OCI-LY1 (cell line): ENCODE measurements at regions not wholly inside any gene's neighbourhood (a gene's known extent, or its start where the extent isn't known, plus 50 kb on each side); places are given as distances from the start of the nearest gene placed in this dataset.

Experiments used
- H2AFZ ChIP-seq: fragments of 200-600 bp; sonication (generic), shearing (Covaris generic); 2 replicates; pipeline ENCODE4 v1.6.0; 2014; ENCODE audit warnings: antibody characterized with exemption, mild to moderate bottlenecking, low read length
- H3F3A ChIP-seq: fragments of 200-600 bp; sonication (generic), shearing (Covaris generic); 2 replicates; pipeline ENCODE4 v1.6.0; 2014; ENCODE audit warnings: mild to moderate bottlenecking, antibody characterized with exemption, low read length, moderate library complexity; ENCODE audit not compliant: insufficient read depth
- H3K27ac ChIP-seq: fragments of 200-600 bp; sonication (generic); 2 replicates; pipeline ENCODE4 v1.5.1; 2014; ENCODE audit warnings: low read length, mixed run types, mild to moderate bottlenecking, low read depth; ENCODE audit not compliant: poor library complexity, severe bottlenecking
- H3K27me3 ChIP-seq: fragments of 200-600 bp; sonication (generic); 2 replicates; pipeline ENCODE4 v1.6.0; 2014; ENCODE audit warnings: antibody characterized with exemption, mild to moderate bottlenecking, low read length, moderate library complexity; ENCODE audit not compliant: insufficient read depth
- H3K36me3 ChIP-seq: fragments of 200-600 bp; sonication (generic); 2 replicates; pipeline ENCODE4 v1.6.1; 2014; ENCODE audit warnings: mild to moderate bottlenecking, antibody characterized with exemption, low read length, moderate library complexity, mixed read lengths; ENCODE audit not compliant: insufficient read depth
- H3K4me1 ChIP-seq: fragments of 200-600 bp; sonication (generic); 2 replicates; pipeline ENCODE4 v1.5.1; 2014; ENCODE audit warnings: mild to moderate bottlenecking, low read length, moderate library complexity; ENCODE audit not compliant: insufficient read depth, severe bottlenecking
- H3K4me2 ChIP-seq: fragments of 200-600 bp; sonication (generic), shearing (Covaris generic); 2 replicates; pipeline ENCODE4 v1.6.1; 2014; ENCODE audit warnings: low read length
- H3K4me3 ChIP-seq: fragments of 200-600 bp; sonication (generic); 2 replicates; pipeline ENCODE4 v1.5.1; 2014; ENCODE audit warnings: low read length, low read depth, mild to moderate bottlenecking, mixed read lengths; ENCODE audit not compliant: poor library complexity, severe bottlenecking
- H3K79me2 ChIP-seq: fragments of 200-600 bp; shearing (Covaris generic); 2 replicates; pipeline ENCODE4 v1.6.1; 2016; ENCODE audit warnings: mixed run types, low read length, mixed read lengths; ENCODE audit not compliant: insufficient read depth
- H3K9ac ChIP-seq: fragments of 200-600 bp; sonication (generic), shearing (Covaris generic); 2 replicates; pipeline ENCODE4 v1.6.1; 2014; ENCODE audit warnings: mild to moderate bottlenecking, low read length, mixed read lengths
- H3K9me2 ChIP-seq: fragments of 200-600 bp; sonication (generic), shearing (Covaris generic); 2 replicates; pipeline ENCODE4 v1.6.1; 2014; ENCODE audit warnings: low read depth, mild to moderate bottlenecking, low read length, mixed read lengths
- H3K9me3 ChIP-seq: fragments of 200-600 bp; shearing (Covaris generic); 2 replicates; pipeline ENCODE4 v1.6.1; 2014; ENCODE audit warnings: low read length, mixed read lengths
- H4K20me1 ChIP-seq: fragments of 200-600 bp; sonication (generic), shearing (Covaris generic); 2 replicates; pipeline ENCODE4 v1.6.0; 2016; ENCODE audit warnings: mild to moderate bottlenecking, low read length; ENCODE audit not compliant: insufficient read depth
- EZH2 ChIP-seq: fragments of 200-600 bp; sonication (generic), shearing (Covaris generic); IDR thresholded peaks from 2 replicates; pipeline ENCODE4 v1.8.0; 2017; ENCODE audit warnings: borderline replicate concordance, mixed run types, mild to moderate bottlenecking, antibody characterized with exemption, low read length, moderate library complexity, mixed read lengths
- TF ChIP-seq, protein P1 (sequence below): fragments of 200-600 bp; sonication (generic), shearing (Covaris generic); IDR thresholded peaks from 2 replicates; pipeline ENCODE4 v1.5.1; 2017; ENCODE audit warnings: mild to moderate bottlenecking, antibody characterized with exemption, low read length, moderate library complexity, mixed read lengths

GRCh38 chr2:242036653-242036950 is 167.1 kb downstream of the RTP5 start:
- no peak overlapping the region for H3K27ac ChIP-seq
- no peak overlapping the region for H3K4me3 ChIP-seq
- H3K9me3 ChIP-seq: no peaks in the 10 kb centered on the region
- no peak overlapping the region for H3K4me2 ChIP-seq
- H3K79me2 ChIP-seq: no peaks in the 10 kb centered on the region
- TF ChIP-seq, protein P1, sequence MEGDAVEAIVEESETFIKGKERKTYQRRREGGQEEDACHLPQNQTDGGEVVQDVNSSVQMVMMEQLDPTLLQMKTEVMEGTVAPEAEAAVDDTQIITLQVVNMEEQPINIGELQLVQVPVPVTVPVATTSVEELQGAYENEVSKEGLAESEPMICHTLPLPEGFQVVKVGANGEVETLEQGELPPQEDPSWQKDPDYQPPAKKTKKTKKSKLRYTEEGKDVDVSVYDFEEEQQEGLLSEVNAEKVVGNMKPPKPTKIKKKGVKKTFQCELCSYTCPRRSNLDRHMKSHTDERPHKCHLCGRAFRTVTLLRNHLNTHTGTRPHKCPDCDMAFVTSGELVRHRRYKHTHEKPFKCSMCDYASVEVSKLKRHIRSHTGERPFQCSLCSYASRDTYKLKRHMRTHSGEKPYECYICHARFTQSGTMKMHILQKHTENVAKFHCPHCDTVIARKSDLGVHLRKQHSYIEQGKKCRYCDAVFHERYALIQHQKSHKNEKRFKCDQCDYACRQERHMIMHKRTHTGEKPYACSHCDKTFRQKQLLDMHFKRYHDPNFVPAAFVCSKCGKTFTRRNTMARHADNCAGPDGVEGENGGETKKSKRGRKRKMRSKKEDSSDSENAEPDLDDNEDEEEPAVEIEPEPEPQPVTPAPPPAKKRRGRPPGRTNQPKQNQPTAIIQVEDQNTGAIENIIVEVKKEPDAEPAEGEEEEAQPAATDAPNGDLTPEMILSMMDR: no peak
- no peak for TF ChIP-seq EZH2
- H3K36me3 ChIP-seq: no peaks in the 10 kb centered on the region
- H3K4me1 ChIP-seq: no peaks in the 10 kb centered on the region
- H3F3A ChIP-seq: no peaks in the 10 kb centered on the region
- H4K20me1 ChIP-seq: no peaks in the 10 kb centered on the region
- H2AFZ ChIP-seq: no peak overlapping the region
- no peak overlapping the region for H3K9ac ChIP-seq
- no peaks in the 10 kb centered on the region for H3K9me2 ChIP-seq
- no peaks in the 10 kb centered on the region for H3K27me3 ChIP-seq

DNA sequence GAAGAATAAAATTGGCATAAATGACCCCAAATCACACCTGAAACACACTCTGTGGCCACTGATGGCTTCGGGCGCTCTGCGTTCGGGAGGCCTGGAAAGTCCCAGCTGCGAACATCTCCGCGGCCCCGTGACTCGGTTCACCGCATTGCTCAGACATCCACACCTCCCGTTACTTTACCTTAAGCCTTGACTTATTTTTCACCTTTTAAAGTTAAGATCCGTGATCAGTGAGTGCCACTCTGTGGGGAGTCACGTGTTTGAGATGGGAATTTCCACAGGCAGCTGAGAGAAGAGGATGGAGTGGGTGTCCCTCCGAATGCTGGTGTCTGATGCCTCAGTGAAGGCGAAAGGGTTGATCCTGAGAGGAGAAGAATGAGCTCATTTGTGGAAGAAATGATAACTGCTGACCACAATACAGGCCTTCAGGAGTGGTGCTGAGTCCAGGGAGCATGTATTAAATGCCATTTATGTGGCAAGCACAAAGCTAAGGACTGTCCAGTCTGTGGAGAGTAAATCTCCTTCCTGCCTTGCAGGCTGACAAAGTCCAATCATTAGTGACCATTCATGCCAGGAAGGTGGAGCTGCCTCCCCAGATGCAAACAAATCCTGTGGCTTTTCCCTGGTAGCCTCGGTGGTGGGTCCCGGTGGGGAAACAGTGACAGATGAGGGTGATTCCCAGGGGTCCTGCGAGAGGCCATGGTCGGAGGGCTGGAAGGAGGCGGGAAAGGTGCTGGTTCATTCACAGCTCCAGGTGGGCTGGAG is 168.8 kb downstream of the RTP5 start:
- TF ChIP-seq EZH2: no peak
- TF ChIP-seq, protein P1: no peak
- Histone ChIP-seq H2AFZ (no peak overlapping the region), H3K9ac (no peak overlapping the region)

GRCh38 chr2:242038928-242039341 is 169.4 kb downstream of the RTP5 start:
- TF ChIP-seq, protein P1: no peak
- no peak for TF ChIP-seq EZH2
- Histone ChIP-seq H3K9me3 (no peaks in the 10 kb centered on the region), H4K20me1 (no peaks in the 10 kb centered on the region), H3K4me3 (no peak overlapping the region), H3F3A (no peaks in the 10 kb centered on the region), H3K36me3 (no peaks in the 10 kb centered on the region), H3K9me2 (no peaks in the 10 kb centered on the region), H3K27me3 (no peaks in the 10 kb centered on the region), H2AFZ (no peak overlapping the region), H3K4me2 (no peak overlapping the region), H3K79me2 (no peaks in the 10 kb centered on the region), H3K4me1 (no peaks in the 10 kb centered on the region), H3K27ac (no peak overlapping the region), H3K9ac (no peak overlapping the region)

More for the DNA sequence above, 168.8 kb downstream of the RTP5 start:
- no peaks in the 10 kb centered on the region for H3K36me3 ChIP-seq
- H4K20me1 ChIP-seq: no peaks in the 10 kb centered on the region
- H3K4me3 ChIP-seq: no peak overlapping the region
- H3K9me2 ChIP-seq: no peaks in the 10 kb centered on the region
- no peaks in the 10 kb centered on the region for H3K79me2 ChIP-seq
- no peaks in the 10 kb centered on the region for H3K4me1 ChIP-seq
- no peak overlapping the region for H3K27ac ChIP-seq
- H3K9me3 ChIP-seq: no peaks in the 10 kb centered on the region
- no peaks in the 10 kb centered on the region for H3F3A ChIP-seq
- H3K4me2 ChIP-seq: no peak overlapping the region
- no peaks in the 10 kb centered on the region for H3K27me3 ChIP-seq
